SK-MEL-5 (cell line): ENCODE measurements at regions not wholly inside any gene's neighbourhood (a gene's known extent, or its start where the extent isn't known, plus 50 kb on each side); places are given as distances from the start of the nearest gene placed in this dataset.

ENCODE experiments used
- DNase-seq: peaks from one replicate; pipeline ENCODE4 v3.0.0-alpha.2; 2016; ENCODE audit warnings: low read depth, low spot score
- in situ Hi-C: cut with HindIII; loops from 2 replicates; pipeline ENCODE4 v1.10.0; 2016; ENCODE audit warnings: low sequenced_read_pairs, high pct_unique_total_duplicates, low pct_unique_long_range_greater_than_20kb

DNA sequence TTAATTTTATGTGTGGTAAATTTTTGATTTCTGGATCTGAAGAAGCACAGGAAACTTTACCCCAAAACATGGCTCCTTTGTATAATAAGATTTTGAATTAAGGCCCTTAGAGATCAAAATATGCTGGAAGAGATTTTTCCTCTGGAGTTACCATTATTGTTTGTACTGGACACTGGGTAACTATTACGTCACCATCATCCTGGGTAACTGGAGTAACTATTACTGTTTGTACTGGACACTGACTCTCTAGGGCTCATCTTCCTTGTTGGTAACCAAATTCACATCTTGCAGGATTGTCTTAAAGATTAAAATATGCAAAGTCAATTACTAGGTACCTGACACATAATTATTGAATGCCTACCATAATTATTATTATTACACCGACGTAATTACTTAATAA, 593.8 kb upstream of the GOT2 start:
- in situ Hi-C loops = no loop called here
- no peak for DNase-seq

DNA sequence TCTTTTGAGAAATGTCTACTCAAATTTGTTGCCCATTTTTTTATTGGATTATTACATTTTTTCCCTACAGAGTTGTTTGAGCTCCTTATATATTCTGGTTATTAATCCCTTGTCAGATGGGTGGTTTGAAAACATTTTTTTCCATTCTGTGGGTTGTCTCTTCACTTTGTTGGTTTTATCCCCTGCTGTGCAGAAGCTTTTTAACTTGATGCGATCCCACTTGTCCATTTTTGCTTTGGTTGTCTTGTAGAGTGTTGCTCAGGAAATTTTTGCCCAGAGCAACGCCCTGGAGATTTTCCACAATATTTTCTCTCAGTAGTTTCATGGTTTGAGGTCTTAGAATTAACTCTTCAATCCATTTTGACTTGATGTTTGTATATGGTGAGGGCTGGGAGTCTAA, 592.8 kb upstream of the GOT2 start:
- in situ Hi-C loops = no loop called here
- DNase-seq = no peak

DNA sequence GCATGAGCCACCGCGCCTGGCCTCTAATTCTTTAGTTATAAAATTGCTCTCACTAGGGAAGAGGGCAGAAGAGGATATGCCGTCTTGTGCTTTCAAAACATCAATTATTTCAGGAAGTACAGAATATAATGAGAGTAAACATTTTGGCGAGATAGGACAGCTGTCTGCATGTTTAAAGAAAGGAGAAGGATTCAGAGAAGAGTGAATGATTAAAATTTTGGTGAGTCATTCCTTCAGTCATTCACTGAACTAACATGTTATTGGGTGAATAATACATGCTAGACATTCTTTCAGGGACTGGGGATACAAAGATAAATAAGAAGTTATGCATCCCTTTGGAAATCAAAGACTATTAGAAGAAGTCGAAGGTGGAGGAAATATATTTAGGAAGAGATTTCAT, 590.3 kb upstream of the GOT2 start:
- in situ Hi-C loops = no loop called here
- DNase-seq = no peak

DNA sequence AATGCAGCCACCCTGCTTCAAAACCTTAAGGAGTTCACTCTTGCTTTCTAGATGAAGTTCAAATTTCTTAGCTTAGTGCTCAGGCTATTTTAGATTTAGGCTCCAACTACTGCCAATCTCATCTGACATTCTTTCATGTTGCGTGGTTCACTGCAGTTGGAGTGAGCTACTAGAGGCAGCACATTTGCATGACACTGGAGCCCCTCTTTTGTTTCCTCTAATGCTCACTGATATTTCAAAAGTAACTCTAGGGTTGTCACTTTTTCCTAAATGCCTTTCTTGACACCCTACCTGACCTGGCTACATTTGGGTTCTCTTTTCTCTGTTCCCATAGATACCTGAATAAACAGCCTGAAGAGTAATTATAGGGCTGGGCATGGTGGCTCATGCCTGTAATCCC, 586.5 kb upstream of the GOT2 start:
- DNase-seq = no peak
- in situ Hi-C loops = no loop called here

DNA sequence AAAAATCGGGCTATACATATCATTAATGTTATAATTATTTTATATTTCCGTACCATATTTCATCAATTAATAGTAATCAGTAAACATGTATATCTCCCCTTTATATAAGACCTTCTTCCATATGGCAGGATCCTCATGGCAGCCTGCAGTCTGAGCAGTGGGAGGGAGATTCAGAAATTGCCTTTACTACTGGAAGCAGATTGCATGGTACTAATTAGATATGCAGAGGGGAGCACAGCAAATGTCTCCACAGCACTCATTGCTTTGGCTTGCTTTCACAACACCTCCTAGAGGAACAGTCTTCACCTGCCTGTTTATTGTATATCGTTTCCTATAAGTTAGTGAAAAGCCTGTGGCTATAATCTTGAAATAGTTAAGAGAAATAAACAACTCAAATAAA, 585.8 kb upstream of the GOT2 start:
- no peak for DNase-seq
- in situ Hi-C loops = no loop called here

- no peak for DNase-seq
- in situ Hi-C loops = no loop called here
Observed at GRCh38 chr16:59305850-59306249, 571.7 kb upstream of the GOT2 start.

GRCh38 chr16:59296888-59297287, 562.8 kb upstream of the GOT2 start:
- in situ Hi-C loops = no loop called here
- no peak for DNase-seq

DNA sequence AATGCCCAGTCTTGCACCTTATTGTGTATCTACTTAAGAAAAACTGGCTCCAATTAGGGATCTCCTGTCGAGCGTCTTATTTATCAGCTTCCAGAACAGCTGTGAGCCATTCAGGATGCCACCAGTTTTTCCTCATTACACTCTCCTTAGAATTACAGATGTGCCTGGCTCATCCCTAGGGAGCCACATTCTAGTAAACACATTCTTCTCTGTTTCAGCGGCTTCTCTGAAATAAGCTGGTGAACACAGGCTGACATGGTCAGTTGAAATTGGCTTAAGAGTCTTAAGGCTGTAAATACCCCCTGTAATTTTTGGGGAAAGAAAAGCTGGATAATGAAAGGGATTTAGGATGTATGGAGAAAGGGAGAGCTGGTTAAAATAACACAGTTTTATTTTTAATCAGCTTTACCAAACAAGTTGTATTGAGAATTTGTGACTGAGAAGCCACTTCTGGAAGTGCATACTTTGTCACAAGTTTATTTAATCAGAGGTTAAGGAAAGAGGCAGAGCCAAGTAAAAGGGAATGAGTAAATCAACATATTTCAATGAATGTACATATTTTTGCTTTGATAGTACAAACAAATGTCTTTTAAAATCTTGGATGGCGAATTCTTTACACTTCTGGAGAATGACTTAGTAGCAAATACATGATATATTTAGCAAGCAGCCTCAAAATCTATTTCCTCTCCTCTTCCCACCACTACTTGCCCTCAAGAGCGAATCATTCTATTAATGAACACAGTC, 562.0 kb upstream of the GOT2 start:
- in situ Hi-C loops = no loop called here

GRCh38 chr16:59295474-59295873, 561.4 kb upstream of the GOT2 start:
- in situ Hi-C loops = no loop called here
- DNase-seq = no peak

More for the DNA sequence above, 562.0 kb upstream of the GOT2 start:
- no peak for DNase-seq

GRCh38 chr16:59290718-59291117, 556.6 kb upstream of the GOT2 start:
- no peak for DNase-seq
- in situ Hi-C loops = no loop called here

- in situ Hi-C loops = no loop called here
- no peak for DNase-seq
Observed at GRCh38 chr16:59289151-59289550, 555.0 kb upstream of the GOT2 start.

GRCh38 chr16:59274141-59274540, 540.0 kb upstream of the GOT2 start:
- in situ Hi-C loops = no loop called here
- DNase-seq = no peak

DNA sequence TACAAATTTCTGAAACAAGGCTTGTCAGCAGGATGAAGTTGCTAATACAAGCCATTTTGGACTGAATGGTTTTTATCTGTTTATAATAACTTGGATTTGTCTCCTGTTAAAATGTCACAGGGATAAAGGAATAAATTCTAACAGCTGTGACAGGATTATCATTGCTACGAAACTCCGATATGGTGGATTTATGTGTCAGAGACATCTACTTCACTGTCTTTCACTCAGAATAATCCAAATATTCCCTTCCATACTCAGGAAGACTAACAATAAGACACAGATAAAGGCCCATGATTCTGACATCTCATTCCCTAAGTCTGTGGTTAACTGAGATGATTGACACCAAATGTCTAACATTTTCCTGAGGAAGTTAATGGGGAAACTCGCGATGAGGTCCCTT, 529.8 kb upstream of the GOT2 start:
- in situ Hi-C loops = no loop called here

DNA sequence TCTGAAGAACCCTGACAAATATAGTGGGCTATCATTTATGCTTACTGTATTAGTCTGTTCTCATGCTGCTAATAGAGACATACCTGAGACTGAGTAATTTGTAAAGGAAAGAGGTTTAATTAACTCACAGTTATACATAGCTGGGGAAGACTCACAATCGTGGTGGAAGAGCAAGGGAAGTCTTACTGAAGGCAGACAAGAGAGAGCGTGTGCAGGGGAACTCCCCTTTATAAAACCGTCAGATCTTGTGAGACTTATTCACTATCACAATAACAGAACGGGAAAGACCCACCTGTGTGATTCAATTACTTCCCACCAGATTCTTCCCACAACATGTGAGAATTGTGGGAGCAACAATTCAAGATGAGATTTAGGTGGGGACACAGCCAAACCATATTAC, 526.8 kb upstream of the GOT2 start:
- DNase-seq = no peak
- in situ Hi-C loops = no loop called here

More for the DNA sequence above, 529.8 kb upstream of the GOT2 start:
- no peak for DNase-seq

DNA sequence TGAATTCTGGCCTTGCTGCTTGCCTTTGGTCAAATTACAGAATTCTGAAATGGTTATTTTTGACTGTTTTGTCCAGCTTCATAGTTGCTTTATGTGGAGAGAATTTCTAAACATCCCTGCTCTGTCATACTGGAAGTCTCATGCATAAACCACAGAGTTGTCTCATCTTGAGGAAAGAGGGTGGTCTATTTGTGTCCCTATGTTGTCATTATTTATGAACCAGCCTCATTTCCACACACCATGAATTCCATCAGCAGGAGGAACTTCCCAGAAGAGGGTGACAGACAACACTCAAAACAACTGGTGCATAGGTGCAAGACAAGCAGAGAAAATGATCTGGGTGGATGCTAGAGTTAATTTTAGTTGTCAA, 525.8 kb upstream of the GOT2 start:
- no peak for DNase-seq
- in situ Hi-C loops = no loop called here

- no peak for DNase-seq
- in situ Hi-C loops = no loop called here
Observed at GRCh38 chr16:59259074-59259949, 525.2 kb upstream of the GOT2 start.

DNA sequence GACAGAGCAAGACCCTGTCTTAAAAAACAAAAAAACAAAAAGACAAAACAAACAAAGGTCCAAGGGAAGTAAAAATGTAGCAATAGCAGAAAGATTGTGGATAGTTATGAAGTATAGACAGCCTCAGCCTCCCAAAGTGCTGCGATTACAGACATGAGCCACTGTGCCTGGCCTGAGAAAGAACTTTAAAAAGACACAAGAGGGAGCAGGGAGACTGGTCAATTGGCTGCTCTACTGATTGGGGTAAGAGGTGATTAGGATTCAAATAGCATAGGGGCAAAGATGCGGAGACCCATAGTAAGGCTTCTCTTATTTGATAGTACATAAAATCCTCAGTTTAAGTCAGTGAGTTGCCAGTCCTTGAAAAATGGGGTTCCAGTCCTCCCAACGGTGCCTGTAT, 518.2 kb upstream of the GOT2 start:
- no peak for DNase-seq
- in situ Hi-C loops = no loop called here

- in situ Hi-C loops = no loop called here
- DNase-seq = no peak
Observed at GRCh38 chr16:59249011-59249410, 514.9 kb upstream of the GOT2 start.

DNA sequence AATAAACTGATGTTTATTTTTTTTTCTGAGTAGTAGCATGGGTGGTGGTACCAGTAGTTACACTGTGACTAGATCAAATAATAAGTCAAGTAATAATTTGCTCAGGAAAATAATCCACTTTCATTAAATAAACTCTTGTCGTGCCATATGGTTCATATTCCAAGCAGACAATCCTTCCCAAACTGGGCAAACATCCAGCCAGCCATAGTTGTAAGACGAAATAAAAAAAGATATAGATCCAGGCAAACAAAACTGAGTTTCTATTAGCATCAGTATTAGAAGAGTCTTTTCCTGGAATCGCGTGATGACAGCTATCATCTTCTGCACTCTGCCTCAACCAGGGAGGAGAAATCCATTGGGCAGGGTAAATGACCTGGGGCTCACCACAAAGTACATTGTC, 508.4 kb upstream of the GOT2 start:
- in situ Hi-C loops = no loop called here
- DNase-seq = no peak
